GM23338 (cell line): ENCODE measurements at regions not wholly inside any gene's neighbourhood (a gene's known extent, or its start where the extent isn't known, plus 50 kb on each side); places are given as distances from the start of the nearest gene placed in this dataset.

Experiments used
- ATAC-seq: fragments of 200-7000 bp; cut with Tn5 transposase; 3 replicates; pipeline ENCODE4 v1.9.1; 2020
- DNase-seq: peaks from one replicate; pipeline ENCODE4 v3.0.0-alpha.2; 2015; ENCODE audit warnings: low spot score
- H2AFZ ChIP-seq: fragments of 200-600 bp; sonication (generic); 2 replicates; pipeline ENCODE4 v1.8.0; 2016; ENCODE audit warnings: antibody characterized with exemption, mild to moderate bottlenecking, moderate library complexity
- H3F3A ChIP-seq: fragments of 200-600 bp; sonication (generic); replicated peaks from 2 replicates; pipeline ENCODE4 v1.8.0; 2017; ENCODE audit warnings: antibody characterized with exemption, mixed run types, low read depth
- H3K27ac ChIP-seq: fragments of 200-600 bp; sonication (generic); 2 replicates; pipeline ENCODE4 v1.6.1; 2016; ENCODE audit warnings: low read depth
- H3K27me3 ChIP-seq: fragments of 200-600 bp; sonication (generic); 2 replicates; pipeline ENCODE4 v1.8.0; 2016; ENCODE audit warnings: mild to moderate bottlenecking, mixed run types, moderate library complexity; ENCODE audit not compliant: insufficient read depth
- H3K36me3 ChIP-seq: fragments of 200-600 bp; sonication (generic); 2 replicates; pipeline ENCODE4 v1.8.0; 2016; ENCODE audit warnings: mild to moderate bottlenecking; ENCODE audit not compliant: insufficient read depth
- H3K4me1 ChIP-seq: fragments of 200-600 bp; sonication (generic); 2 replicates; pipeline ENCODE4 v1.8.0; 2016; ENCODE audit warnings: mild to moderate bottlenecking, moderate library complexity; ENCODE audit not compliant: insufficient read depth
- H3K4me2 ChIP-seq: fragments of 200-600 bp; sonication (generic); 2 replicates; pipeline ENCODE4 v1.7.1; 2017; ENCODE audit warnings: mixed run types
- H3K4me3 ChIP-seq: fragments of 200-600 bp; sonication (generic); 2 replicates; pipeline ENCODE4 v1.6.1; 2016; ENCODE audit warnings: mixed run types
- H3K79me2 ChIP-seq: fragments of 200-600 bp; sonication (generic); replicated peaks from 2 replicates; pipeline ENCODE4 v1.8.0; 2017; ENCODE audit warnings: mild to moderate bottlenecking; ENCODE audit not compliant: insufficient read depth
- H3K9me2 ChIP-seq: fragments of 200-600 bp; sonication (generic); 2 replicates; pipeline ENCODE4 v1.8.0; 2017; ENCODE audit not compliant: insufficient read depth
- H4K20me1 ChIP-seq: fragments of 200-600 bp; sonication (generic); replicated peaks from 2 replicates; pipeline ENCODE4 v1.8.0; 2017; ENCODE audit warnings: mild to moderate bottlenecking; ENCODE audit not compliant: insufficient read depth
- H3K27ac Mint-ChIP-seq: 2 replicates; pipeline ENCODE4 v1.8.0; 2020; ENCODE audit warnings: inconsistent platforms, mild to moderate bottlenecking, moderate library complexity, mixed read lengths
- H3K27me3 Mint-ChIP-seq: 3 replicates; pipeline ENCODE4 v1.8.0; 2022; ENCODE audit warnings: low read depth, mild to moderate bottlenecking, moderate library complexity, mixed read lengths, inconsistent platforms; ENCODE audit not compliant: insufficient read depth, poor library complexity
- H3K36me3 Mint-ChIP-seq: 3 replicates; pipeline ENCODE4 v1.8.0; 2021; ENCODE audit warnings: low read depth, mild to moderate bottlenecking, inconsistent platforms, moderate library complexity, mixed read lengths
- H3K4me1 Mint-ChIP-seq: 3 replicates; pipeline ENCODE4 v1.8.0; 2020; ENCODE audit warnings: mild to moderate bottlenecking, inconsistent platforms, mixed read lengths
- H3K4me3 Mint-ChIP-seq: 3 replicates; pipeline ENCODE4 v1.8.0; 2021; ENCODE audit warnings: moderate library complexity, mild to moderate bottlenecking, inconsistent platforms, mixed read lengths
- H3K9me3 Mint-ChIP-seq: 3 replicates; pipeline ENCODE4 v1.8.0; 2020; ENCODE audit warnings: moderate library complexity, mild to moderate bottlenecking, inconsistent platforms, mixed read lengths
- CREB1 ChIP-seq: fragments of 250-450 bp; sonication (Bioruptor Pico); IDR thresholded peaks from 2 replicates; pipeline ENCODE4 v1.5.0; 2020; ENCODE audit warnings: low read depth, mild to moderate bottlenecking, moderate library complexity
- NANOG ChIP-seq: IDR thresholded peaks from 2 replicates; pipeline ENCODE4 v1.6.1; 2016; ENCODE audit warnings: antibody characterized with exemption, borderline replicate concordance
- ZNF462 ChIP-seq: fragments of 250-450 bp; sonication (Bioruptor Pico); IDR thresholded peaks from 2 replicates; pipeline ENCODE4 v1.5.0; 2020; ENCODE audit warnings: mild to moderate bottlenecking, moderate library complexity
- TF ChIP-seq, protein P1 (sequence below): IDR thresholded peaks from one replicate; pipeline ENCODE4 v1.6.1; 2018; ENCODE audit warnings: antibody characterized with exemption; ENCODE audit not compliant: unreplicated experiment

DNA sequence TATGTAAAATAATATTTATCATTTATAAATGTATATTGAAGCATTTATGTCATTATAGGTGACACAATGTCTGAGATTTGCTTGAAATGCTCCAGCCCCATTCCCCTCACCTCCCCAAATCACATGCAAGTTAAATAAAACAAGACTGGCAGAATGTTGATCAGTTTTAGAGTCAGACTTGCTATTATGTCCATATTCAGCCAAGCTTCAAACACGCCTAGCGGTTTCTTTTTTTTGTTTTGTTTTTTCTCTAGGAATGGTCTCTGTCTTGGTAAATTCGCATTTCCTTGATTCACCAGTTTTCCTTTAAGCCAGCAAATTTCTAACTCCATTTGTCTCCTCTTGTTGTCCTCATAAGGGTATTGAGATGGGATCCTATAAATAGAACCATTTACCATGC, 153.0 kb upstream of the HMHB1 start (continued):
- TF ChIP-seq, protein P1, sequence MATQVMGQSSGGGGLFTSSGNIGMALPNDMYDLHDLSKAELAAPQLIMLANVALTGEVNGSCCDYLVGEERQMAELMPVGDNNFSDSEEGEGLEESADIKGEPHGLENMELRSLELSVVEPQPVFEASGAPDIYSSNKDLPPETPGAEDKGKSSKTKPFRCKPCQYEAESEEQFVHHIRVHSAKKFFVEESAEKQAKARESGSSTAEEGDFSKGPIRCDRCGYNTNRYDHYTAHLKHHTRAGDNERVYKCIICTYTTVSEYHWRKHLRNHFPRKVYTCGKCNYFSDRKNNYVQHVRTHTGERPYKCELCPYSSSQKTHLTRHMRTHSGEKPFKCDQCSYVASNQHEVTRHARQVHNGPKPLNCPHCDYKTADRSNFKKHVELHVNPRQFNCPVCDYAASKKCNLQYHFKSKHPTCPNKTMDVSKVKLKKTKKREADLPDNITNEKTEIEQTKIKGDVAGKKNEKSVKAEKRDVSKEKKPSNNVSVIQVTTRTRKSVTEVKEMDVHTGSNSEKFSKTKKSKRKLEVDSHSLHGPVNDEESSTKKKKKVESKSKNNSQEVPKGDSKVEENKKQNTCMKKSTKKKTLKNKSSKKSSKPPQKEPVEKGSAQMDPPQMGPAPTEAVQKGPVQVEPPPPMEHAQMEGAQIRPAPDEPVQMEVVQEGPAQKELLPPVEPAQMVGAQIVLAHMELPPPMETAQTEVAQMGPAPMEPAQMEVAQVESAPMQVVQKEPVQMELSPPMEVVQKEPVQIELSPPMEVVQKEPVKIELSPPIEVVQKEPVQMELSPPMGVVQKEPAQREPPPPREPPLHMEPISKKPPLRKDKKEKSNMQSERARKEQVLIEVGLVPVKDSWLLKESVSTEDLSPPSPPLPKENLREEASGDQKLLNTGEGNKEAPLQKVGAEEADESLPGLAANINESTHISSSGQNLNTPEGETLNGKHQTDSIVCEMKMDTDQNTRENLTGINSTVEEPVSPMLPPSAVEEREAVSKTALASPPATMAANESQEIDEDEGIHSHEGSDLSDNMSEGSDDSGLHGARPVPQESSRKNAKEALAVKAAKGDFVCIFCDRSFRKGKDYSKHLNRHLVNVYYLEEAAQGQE, result no peak

DNA sequence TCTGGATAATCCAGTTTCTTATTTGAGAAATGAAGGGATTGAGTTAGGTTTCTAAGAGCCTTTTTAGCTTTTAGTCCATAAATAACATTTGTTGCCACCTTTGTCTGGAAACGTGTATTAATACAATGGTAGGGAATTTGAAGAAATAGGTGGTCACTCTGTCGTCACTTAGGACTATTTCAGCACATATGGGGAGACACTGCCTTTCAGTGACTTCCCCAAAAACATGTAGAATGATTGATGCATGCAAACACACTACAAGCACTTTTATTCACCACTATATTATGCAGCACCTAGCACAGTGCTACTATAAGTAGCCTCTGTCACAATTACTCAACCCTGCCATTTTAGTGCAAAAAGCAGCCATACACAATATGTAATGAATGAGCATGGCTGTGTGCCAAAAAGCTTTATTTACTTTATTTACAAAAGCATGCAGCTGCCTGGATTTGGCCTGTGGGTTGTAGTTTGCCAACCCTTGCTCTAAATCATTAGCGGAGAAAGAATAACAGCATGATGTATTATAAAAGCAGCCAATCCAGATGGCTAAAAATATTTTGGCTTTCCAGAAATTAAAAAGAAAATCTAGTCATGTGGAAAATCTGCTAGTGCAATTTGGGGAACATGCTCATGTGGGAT, 154.2 kb upstream of the HMHB1 start:
- no peaks in the 10 kb centered on the region for H3K36me3 Mint-ChIP-seq
- no peaks in the 10 kb centered on the region for H3K27me3 Mint-ChIP-seq
- H3F3A ChIP-seq, result no peaks in the 10 kb centered on the region
- no peak overlapping the region for H3K4me3 Mint-ChIP-seq
- DNase-seq (no peak), ATAC-seq (no peak)
- no peak overlapping the region for H3K27ac ChIP-seq
- H4K20me1 ChIP-seq, result no peaks in the 10 kb centered on the region
- no peak overlapping the region for H3K4me2 ChIP-seq
- H3K27ac Mint-ChIP-seq, result no peak overlapping the region
- no peaks in the 10 kb centered on the region for H3K36me3 ChIP-seq
- no peak overlapping the region for H2AFZ ChIP-seq
- H3K4me1 ChIP-seq, result no peaks in the 10 kb centered on the region
- H3K9me3 Mint-ChIP-seq, result no peaks in the 10 kb centered on the region
- no peaks in the 10 kb centered on the region for H3K9me2 ChIP-seq
- H3K27me3 ChIP-seq, result no peaks in the 10 kb centered on the region
- H3K4me1 Mint-ChIP-seq, result no peaks in the 10 kb centered on the region; the same call in 2 of the 3 replicates
- TF ChIP-seq ZNF462 (CRISPR knock-in tag) (no peak), NANOG (no peak), CREB1 (CRISPR knock-in tag) (no peak)
- H3K79me2 ChIP-seq, result no peaks in the 10 kb centered on the region
- H3K4me3 ChIP-seq, result no peak overlapping the region
